ENCODE measurements at regions not wholly inside any gene's neighbourhood (a gene's known extent, or its start where the extent isn't known, plus 50 kb on each side); places are given as distances from the start of the nearest gene placed in this dataset.

DNA sequence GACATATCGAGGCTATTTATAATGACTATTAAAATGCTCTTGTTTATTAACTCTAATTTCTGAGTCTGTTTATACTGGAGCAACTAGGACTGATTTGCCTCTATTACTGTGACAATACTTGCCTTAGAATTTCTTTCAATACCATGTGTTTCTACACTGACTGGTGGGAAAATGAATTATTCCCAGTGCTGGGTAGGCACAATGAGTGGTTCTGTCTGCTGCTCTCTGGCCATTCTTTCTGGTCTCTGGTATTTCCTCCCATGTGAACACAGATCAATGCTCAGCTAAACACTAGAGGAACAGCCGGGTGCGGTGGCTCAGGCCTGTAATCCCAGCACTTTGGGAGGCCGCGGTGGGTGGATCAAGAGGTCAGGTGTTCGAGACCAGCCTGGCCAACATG is 390.5 kb downstream of the PRDM2 start:
- no peak for DNase-seq (ENCODE audit: low read depth)
- no peak for FAIRE-seq
- Histone ChIP-seq H3K27me3 (ENCODE audit: control insufficient read depth, insufficient read depth, low read length) (peaks cover under 1% of the 10 kb centered on the region), H3K36me3 (ENCODE audit: control insufficient read depth, insufficient read depth, low read length) (no peaks in the 10 kb centered on the region), H3K4me3 (ENCODE audit: low read depth, low read length) (no peak overlapping the region)
- TF ChIP-seq, protein P1, sequence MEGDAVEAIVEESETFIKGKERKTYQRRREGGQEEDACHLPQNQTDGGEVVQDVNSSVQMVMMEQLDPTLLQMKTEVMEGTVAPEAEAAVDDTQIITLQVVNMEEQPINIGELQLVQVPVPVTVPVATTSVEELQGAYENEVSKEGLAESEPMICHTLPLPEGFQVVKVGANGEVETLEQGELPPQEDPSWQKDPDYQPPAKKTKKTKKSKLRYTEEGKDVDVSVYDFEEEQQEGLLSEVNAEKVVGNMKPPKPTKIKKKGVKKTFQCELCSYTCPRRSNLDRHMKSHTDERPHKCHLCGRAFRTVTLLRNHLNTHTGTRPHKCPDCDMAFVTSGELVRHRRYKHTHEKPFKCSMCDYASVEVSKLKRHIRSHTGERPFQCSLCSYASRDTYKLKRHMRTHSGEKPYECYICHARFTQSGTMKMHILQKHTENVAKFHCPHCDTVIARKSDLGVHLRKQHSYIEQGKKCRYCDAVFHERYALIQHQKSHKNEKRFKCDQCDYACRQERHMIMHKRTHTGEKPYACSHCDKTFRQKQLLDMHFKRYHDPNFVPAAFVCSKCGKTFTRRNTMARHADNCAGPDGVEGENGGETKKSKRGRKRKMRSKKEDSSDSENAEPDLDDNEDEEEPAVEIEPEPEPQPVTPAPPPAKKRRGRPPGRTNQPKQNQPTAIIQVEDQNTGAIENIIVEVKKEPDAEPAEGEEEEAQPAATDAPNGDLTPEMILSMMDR (IDR thresholded peaks at IDR 0.05; ENCODE audit: insufficient read depth, low read length, severe bottlenecking), result no peak

DNA sequence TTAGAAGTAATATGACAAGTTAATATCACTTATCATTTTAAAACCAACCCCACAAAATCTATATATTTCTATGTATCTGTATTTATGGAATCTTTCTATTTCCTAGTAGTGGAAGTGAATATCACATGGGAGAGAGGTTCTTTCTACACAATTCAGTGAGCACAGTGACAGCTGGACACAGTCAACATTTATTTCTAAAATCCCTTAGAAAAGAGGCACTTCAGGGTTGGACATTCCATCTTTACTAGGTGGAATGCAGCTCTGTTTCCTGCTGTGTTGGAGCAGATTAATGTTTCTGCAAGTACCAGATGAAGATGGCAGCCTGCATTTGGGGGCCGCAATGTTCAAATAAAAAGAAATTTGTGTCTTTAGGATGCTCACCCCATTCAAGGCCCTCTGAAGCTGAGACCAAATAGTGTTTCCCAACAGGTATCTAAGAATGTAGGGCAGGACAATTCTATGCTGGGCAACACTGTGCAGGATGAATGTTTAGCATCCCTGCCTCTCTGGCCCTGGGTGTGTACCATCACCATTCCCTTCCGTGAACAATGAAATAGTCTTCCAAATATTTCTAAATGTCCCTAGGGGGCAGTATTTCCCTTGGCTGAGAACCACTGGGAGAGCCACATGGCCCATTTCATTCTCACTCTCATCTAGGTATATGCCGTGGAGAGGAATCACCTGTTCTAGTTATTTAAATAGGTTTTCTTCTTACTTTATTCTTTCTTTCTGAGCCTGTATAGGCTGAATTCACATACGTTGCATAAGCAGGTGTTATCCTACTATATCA is 394.8 kb downstream of the PRDM2 start:
- TF ChIP-seq, protein P1 (IDR thresholded peaks at IDR 0.05; ENCODE audit: insufficient read depth, low read length, severe bottlenecking), result peak; percentile 35
- H3K36me3 ChIP-seq (ENCODE audit: control insufficient read depth, insufficient read depth, low read length), result no peaks in the 10 kb centered on the region
- H3K4me3 ChIP-seq (ENCODE audit: low read depth, low read length), result no peak overlapping the region
- peaks cover 1% of the 10 kb centered on the region for H3K27me3 ChIP-seq (ENCODE audit: control insufficient read depth, insufficient read depth, low read length)
- DNase-seq (ENCODE audit: low read depth) (peak; percentile 17), FAIRE-seq (no peak)

DNA sequence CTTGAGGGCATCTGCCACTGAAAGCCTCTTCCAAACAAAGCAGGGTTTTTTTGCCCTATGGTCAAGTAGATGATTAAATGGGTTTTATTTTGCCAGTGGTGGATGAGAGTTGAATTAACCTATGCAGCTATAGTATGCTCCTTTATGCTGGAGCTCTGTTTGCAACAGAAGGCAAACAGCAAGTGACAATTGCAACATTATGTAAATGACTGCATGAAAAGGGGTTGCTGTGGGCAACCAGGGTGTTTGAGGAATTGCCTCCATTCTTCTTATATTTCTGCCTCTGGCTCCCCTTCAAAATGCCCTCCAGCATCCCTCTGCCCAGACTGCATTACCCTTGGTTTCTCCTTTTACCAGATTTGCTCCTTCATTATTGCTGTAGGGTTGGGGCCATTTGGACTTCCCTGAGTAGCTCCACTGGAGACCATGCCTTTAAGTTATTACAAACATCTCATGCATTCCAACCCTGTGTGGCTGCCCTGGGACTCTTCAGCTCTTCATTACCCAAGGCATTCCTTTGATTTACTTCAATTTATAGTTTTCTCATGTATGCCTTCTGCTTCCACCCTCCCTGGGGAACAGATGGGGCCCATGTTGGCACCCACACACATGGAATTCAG is 398.4 kb downstream of the PRDM2 start:
- DNase-seq (ENCODE audit: low read depth), result no peak
- Histone ChIP-seq H3K36me3 (ENCODE audit: control insufficient read depth, insufficient read depth, low read length) (no peaks in the 10 kb centered on the region), H3K4me3 (ENCODE audit: low read depth, low read length) (no peak overlapping the region), H3K27me3 (ENCODE audit: control insufficient read depth, insufficient read depth, low read length) (peaks cover 1% of the 10 kb centered on the region)
- TF ChIP-seq, protein P1 (IDR thresholded peaks at IDR 0.05; ENCODE audit: insufficient read depth, low read length, severe bottlenecking), result no peak
- no peak for FAIRE-seq

DNA sequence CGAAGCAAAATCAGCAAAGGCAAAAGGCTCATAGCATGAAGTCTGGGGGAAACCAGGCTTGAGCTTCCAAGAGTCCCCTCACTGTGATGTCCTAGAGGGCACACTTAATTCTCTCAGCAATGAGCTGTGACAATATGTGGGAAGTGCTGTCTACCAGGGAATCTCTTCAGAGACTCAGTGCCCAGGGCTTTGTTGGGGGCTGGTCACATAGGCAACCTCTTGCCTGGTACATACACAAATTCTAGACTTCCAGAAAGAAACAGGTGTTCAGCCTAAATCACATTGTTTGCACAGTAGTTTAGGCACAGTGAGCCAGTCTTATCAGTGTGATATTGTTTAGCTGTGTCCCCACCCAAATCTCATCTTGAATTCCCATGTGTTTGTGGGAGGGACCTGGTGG is 400.5 kb downstream of the PRDM2 start:
- H3K36me3 ChIP-seq (ENCODE audit: control insufficient read depth, insufficient read depth, low read length), result no peaks in the 10 kb centered on the region
- TF ChIP-seq, protein P1 (IDR thresholded peaks at IDR 0.05; ENCODE audit: insufficient read depth, low read length, severe bottlenecking), result no peak
- no peak for DNase-seq (ENCODE audit: low read depth)
- H3K27me3 ChIP-seq (ENCODE audit: control insufficient read depth, insufficient read depth, low read length), result peaks cover 1% of the 10 kb centered on the region
- FAIRE-seq, result no peak
- no peak overlapping the region for H3K4me3 ChIP-seq (ENCODE audit: low read depth, low read length)

DNA sequence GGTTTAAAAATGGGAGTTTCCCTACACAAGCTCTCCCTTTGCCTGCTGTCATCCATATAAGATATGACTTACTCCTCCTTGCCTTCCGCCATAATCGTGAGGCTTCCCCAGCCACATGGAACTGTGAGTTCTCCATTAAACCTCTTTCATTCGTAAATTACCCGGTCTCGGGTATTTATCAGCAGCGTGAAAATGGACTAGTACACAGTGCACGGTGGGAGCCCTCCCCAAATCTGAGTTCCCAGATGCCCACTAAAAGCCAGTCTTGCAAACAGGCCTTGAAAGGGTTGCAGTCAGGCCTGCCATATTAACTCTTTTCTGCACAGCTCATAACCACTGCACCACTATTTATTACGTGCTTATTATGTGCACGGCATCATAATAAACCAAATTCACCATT is 400.9 kb downstream of the PRDM2 start:
- no peak overlapping the region for H3K4me3 ChIP-seq (ENCODE audit: low read depth, low read length)
- no peaks in the 10 kb centered on the region for H3K27me3 ChIP-seq (ENCODE audit: control insufficient read depth, insufficient read depth, low read length)
- H3K36me3 ChIP-seq (ENCODE audit: control insufficient read depth, insufficient read depth, low read length), result no peaks in the 10 kb centered on the region
- TF ChIP-seq, protein P1 (IDR thresholded peaks at IDR 0.05; ENCODE audit: insufficient read depth, low read length, severe bottlenecking), result no peak
- FAIRE-seq, result no peak
- no peak for DNase-seq (ENCODE audit: low read depth)

Data from bronchial epithelial cell (primary cell).